MM.1S (cell line): ENCODE measurements at regions not wholly inside any gene's neighbourhood (a gene's known extent, or its start where the extent isn't known, plus 50 kb on each side); places are given as distances from the start of the nearest gene placed in this dataset.

Experiments
- DNase-seq: peaks from one replicate; pipeline ENCODE4 v3.0.0-alpha.2; 2015
- H2AFZ ChIP-seq: fragments of 300-600 bp; sonication (generic); 2 replicates; pipeline ENCODE4 v1.6.0; 2016; ENCODE audit warnings: antibody characterized with exemption, low read length
- H3F3A ChIP-seq: fragments of 300-600 bp; sonication (generic); 2 replicates; pipeline ENCODE4 v1.6.1; 2016; ENCODE audit warnings: mild to moderate bottlenecking, antibody characterized with exemption, low read length, moderate library complexity, mixed read lengths; ENCODE audit not compliant: insufficient read depth
- H3K27ac ChIP-seq: fragments of 300-600 bp; sonication (generic); 2 replicates; pipeline ENCODE4 v1.5.1; 2016; ENCODE audit warnings: mild to moderate bottlenecking, low read length
- H3K27me3 ChIP-seq: fragments of 300-600 bp; sonication (generic); replicated peaks from 2 replicates; pipeline ENCODE4 v1.6.0; 2016; ENCODE audit warnings: low read length; ENCODE audit not compliant: insufficient read depth
- H3K36me3 ChIP-seq: fragments of 300-600 bp; sonication (generic); replicated peaks from 2 replicates; pipeline ENCODE4 v1.6.1; 2016; ENCODE audit warnings: mild to moderate bottlenecking, low read length, mixed read lengths; ENCODE audit not compliant: insufficient read depth
- H3K4me1 ChIP-seq: fragments of 300-600 bp; sonication (generic); 2 replicates; pipeline ENCODE4 v1.6.1; 2016; ENCODE audit warnings: low read length, mixed read lengths
- H3K4me2 ChIP-seq: fragments of 300-600 bp; sonication (generic); 2 replicates; pipeline ENCODE4 v1.6.0; 2016; ENCODE audit warnings: low read depth, low read length
- H3K4me3 ChIP-seq: fragments of 300-600 bp; sonication (generic); 2 replicates; pipeline ENCODE4 v1.5.1; 2016; ENCODE audit warnings: low read length, mixed read lengths
- H3K79me2 ChIP-seq: fragments of 300-600 bp; sonication (generic); 2 replicates; pipeline ENCODE4 v1.6.1; 2016; ENCODE audit warnings: mixed run types, low read length, mixed read lengths
- H3K9ac ChIP-seq: fragments of 300-600 bp; sonication (generic); 2 replicates; pipeline ENCODE4 v1.6.1; 2016; ENCODE audit warnings: low read length, mixed read lengths
- H3K9me2 ChIP-seq: fragments of 300-600 bp; sonication (generic); replicated peaks from 2 replicates; pipeline ENCODE4 v1.6.1; 2016; ENCODE audit warnings: mild to moderate bottlenecking, low read length, mixed read lengths; ENCODE audit not compliant: insufficient read depth
- H3K9me3 ChIP-seq: fragments of 300-600 bp; sonication (generic); replicated peaks from 2 replicates; pipeline ENCODE4 v1.6.1; 2016; ENCODE audit warnings: mild to moderate bottlenecking, low read length, mixed read lengths; ENCODE audit not compliant: insufficient read depth
- H4K20me1 ChIP-seq: fragments of 300-600 bp; sonication (generic); 2 replicates; pipeline ENCODE4 v1.6.1; 2016; ENCODE audit warnings: mild to moderate bottlenecking, low read length, moderate library complexity, mixed read lengths; ENCODE audit not compliant: insufficient read depth
- CTCF ChIP-seq: fragments of 300-600 bp; sonication (generic); IDR thresholded peaks from 2 replicates; pipeline ENCODE4 v1.5.1; 2016; ENCODE audit warnings: antibody characterized with exemption, low read length, mixed read lengths
- EZH2 ChIP-seq: fragments of 300-600 bp; sonication (generic); optimal IDR thresholded peaks from 2 replicates; pipeline ENCODE3; 2017; ENCODE audit warnings: low read depth, mild to moderate bottlenecking, antibody characterized with exemption, low read length, mixed read lengths
- EZH2phosphoT487 ChIP-seq: fragments of 300-600 bp; sonication (generic); IDR thresholded peaks from 2 replicates; pipeline ENCODE4 v1.6.1; 2018; ENCODE audit warnings: antibody characterized with exemption, low read length

GRCh38 chr2:217660423-217660822 is 342.4 kb downstream of the TNS1 start:
- Histone ChIP-seq H3K27ac (no peak overlapping the region), H2AFZ (no peak overlapping the region), H3K9me3 (no peaks in the 10 kb centered on the region), H3K9ac (no peak overlapping the region), H3K4me3 (no peak overlapping the region), H3K4me1 (peaks cover 7% of the 10 kb centered on the region; the same call in 1 of the 2 replicates), H3K4me2 (no peak overlapping the region), H3F3A (no peaks in the 10 kb centered on the region), H4K20me1 (no peaks in the 10 kb centered on the region), H3K9me2 (no peaks in the 10 kb centered on the region), H3K79me2 (no peaks in the 10 kb centered on the region), H3K36me3 (no peaks in the 10 kb centered on the region), H3K27me3 (no peaks in the 10 kb centered on the region)
- peak; percentile 27 for DNase-seq
- TF ChIP-seq EZH2phosphoT487 (no peak), EZH2 (no peak), CTCF (no peak)

- H3K9ac ChIP-seq = no peak overlapping the region
- H3K9me2 ChIP-seq = no peaks in the 10 kb centered on the region
- no peaks in the 10 kb centered on the region for H3K36me3 ChIP-seq
- no peaks in the 10 kb centered on the region for H4K20me1 ChIP-seq
- no peak overlapping the region for H3K4me2 ChIP-seq
- TF ChIP-seq EZH2 (no peak), EZH2phosphoT487 (no peak), CTCF (no peak)
- H3K79me2 ChIP-seq = no peaks in the 10 kb centered on the region
- no peaks in the 10 kb centered on the region for H3K9me3 ChIP-seq
- DNase-seq = no peak
- no peak overlapping the region for H3K4me3 ChIP-seq
- no peak overlapping the region for H3K27ac ChIP-seq
- H3K27me3 ChIP-seq = no peaks in the 10 kb centered on the region
- H3F3A ChIP-seq = no peaks in the 10 kb centered on the region
- H3K4me1 ChIP-seq = peaks cover 7% of the 10 kb centered on the region; the same call in 1 of the 2 replicates
- no peak overlapping the region for H2AFZ ChIP-seq
Measured at GRCh38 chr2:217658806-217659205, 344.0 kb downstream of the TNS1 start.

- no peaks in the 10 kb centered on the region for H3K79me2 ChIP-seq
- no peak for TF ChIP-seq CTCF
- no peak for TF ChIP-seq EZH2phosphoT487
- no peak for TF ChIP-seq EZH2
- DNase-seq = no peak
- no peaks in the 10 kb centered on the region for H3F3A ChIP-seq
- H3K9ac ChIP-seq = no peak overlapping the region
- peaks cover 7% of the 10 kb centered on the region; the same call in 1 of the 2 replicates for H3K4me1 ChIP-seq
- no peaks in the 10 kb centered on the region for H3K36me3 ChIP-seq
- no peak overlapping the region for H3K4me2 ChIP-seq
- no peaks in the 10 kb centered on the region for H3K9me2 ChIP-seq
- H4K20me1 ChIP-seq = no peaks in the 10 kb centered on the region
- no peaks in the 10 kb centered on the region for H3K27me3 ChIP-seq
- no peaks in the 10 kb centered on the region for H3K9me3 ChIP-seq
- H3K27ac ChIP-seq = no peak overlapping the region
- H3K4me3 ChIP-seq = no peak overlapping the region
- H2AFZ ChIP-seq = no peak overlapping the region
Measured at GRCh38 chr2:217657252-217657651, 345.5 kb downstream of the TNS1 start.

- no peaks in the 10 kb centered on the region for H3K27me3 ChIP-seq
- peaks cover 7% of the 10 kb centered on the region; the same call in 1 of the 2 replicates for H3K4me1 ChIP-seq
- H3K9me2 ChIP-seq = no peaks in the 10 kb centered on the region
- DNase-seq = no peak
- H3K9ac ChIP-seq = no peak overlapping the region
- TF ChIP-seq EZH2phosphoT487 (no peak), EZH2 (no peak), CTCF (no peak)
- H2AFZ ChIP-seq = no peak overlapping the region
- H3K4me2 ChIP-seq = no peak overlapping the region
- no peaks in the 10 kb centered on the region for H3K36me3 ChIP-seq
- H3K79me2 ChIP-seq = no peaks in the 10 kb centered on the region
- no peak overlapping the region for H3K4me3 ChIP-seq
- no peaks in the 10 kb centered on the region for H3F3A ChIP-seq
- H3K27ac ChIP-seq = no peak overlapping the region
- H3K9me3 ChIP-seq = no peaks in the 10 kb centered on the region
- H4K20me1 ChIP-seq = no peaks in the 10 kb centered on the region
Measured at GRCh38 chr2:217656316-217656715, 346.5 kb downstream of the TNS1 start.
